Thoracic aorta (tissue), 2 donors: ENCODE measurements at regions not wholly inside any gene's neighbourhood (a gene's known extent, or its start where the extent isn't known, plus 50 kb on each side); places are given as distances from the start of the nearest gene placed in this dataset.

ENCODE experiments used
- ATAC-seq: fragments of 150-250 bp; one replicate; pipeline ENCODE4 v1.8.0; 2017; ENCODE audit warnings: low read depth; ENCODE audit not compliant: insufficient number of reproducible peaks, low FRiP score
- DNase-seq: peaks from one replicate; pipeline ENCODE4 v3.0.0-alpha.2; 2020; ENCODE audit warnings: low spot score
- H3K27ac ChIP-seq, 2 donors: fragments of 200-600 bp; sonication (generic); 1 replicate in 1 of 2; 2 replicates in 1 of 2; pipeline ENCODE4 v1.5.1; 2016; ENCODE audit warnings: mild to moderate bottlenecking in 2 of 2, moderate library complexity in 2 of 2
- H3K27me3 ChIP-seq: fragments of 200-600 bp; sonication (generic); replicated peaks from 2 replicates; pipeline ENCODE4 v1.6.0; 2016; ENCODE audit warnings: mild to moderate bottlenecking; ENCODE audit not compliant: insufficient read depth
- H3K36me3 ChIP-seq: fragments of 200-600 bp; sonication (generic); one replicate; pipeline ENCODE4 v1.5.1; 2016
- H3K4me1 ChIP-seq, 2 donors: fragments of 200-600 bp; sonication (generic); 1 replicate in 1 of 2; 2 replicates in 1 of 2; pipeline versions ENCODE4 v1.5.1 to v1.6.0; 2016; ENCODE audit warnings: low read depth in 2 of 2, mild to moderate bottlenecking in 1 of 2; ENCODE audit not compliant: control insufficient read depth in 1 of 2
- H3K4me3 ChIP-seq: fragments of 200-600 bp; sonication (generic); 2 replicates; pipeline ENCODE4 v1.5.1; 2016; ENCODE audit warnings: mild to moderate bottlenecking
- H3K9me3 ChIP-seq: fragments of 200-600 bp; sonication (generic); 2 replicates; pipeline ENCODE4 v1.5.1; 2016
- TF ChIP-seq, protein P1 (sequence below): fragments of 200-600 bp; sonication (generic); IDR thresholded peaks from one replicate; pipeline ENCODE4 v1.5.1; 2019; ENCODE audit warnings: antibody characterized with exemption

DNA sequence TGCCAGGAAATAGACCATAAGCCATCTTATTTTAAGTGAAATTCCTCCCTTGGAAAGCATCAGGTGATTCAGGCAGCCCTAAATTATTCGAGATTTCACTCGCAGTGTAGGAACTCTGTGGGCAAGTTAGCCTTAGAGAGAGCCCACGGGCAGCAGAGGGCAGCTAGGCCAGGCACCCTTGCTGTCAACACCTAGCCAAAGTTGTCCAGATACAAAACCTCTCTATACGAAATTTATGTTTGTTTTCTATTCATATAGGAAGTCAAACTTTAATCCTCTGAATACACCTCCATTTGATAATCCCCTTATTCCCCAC, 1043.5 kb downstream of the GATA3 start:
- Histone ChIP-seq H3K4me1 (no peaks in the 10 kb centered on the region), H3K27me3 (no peaks in the 10 kb centered on the region), H3K9me3 (no peaks in the 10 kb centered on the region), H3K36me3 (no peaks in the 10 kb centered on the region), H3K27ac (no peak overlapping the region), H3K4me3 (no peak overlapping the region)
- TF ChIP-seq, protein P1, sequence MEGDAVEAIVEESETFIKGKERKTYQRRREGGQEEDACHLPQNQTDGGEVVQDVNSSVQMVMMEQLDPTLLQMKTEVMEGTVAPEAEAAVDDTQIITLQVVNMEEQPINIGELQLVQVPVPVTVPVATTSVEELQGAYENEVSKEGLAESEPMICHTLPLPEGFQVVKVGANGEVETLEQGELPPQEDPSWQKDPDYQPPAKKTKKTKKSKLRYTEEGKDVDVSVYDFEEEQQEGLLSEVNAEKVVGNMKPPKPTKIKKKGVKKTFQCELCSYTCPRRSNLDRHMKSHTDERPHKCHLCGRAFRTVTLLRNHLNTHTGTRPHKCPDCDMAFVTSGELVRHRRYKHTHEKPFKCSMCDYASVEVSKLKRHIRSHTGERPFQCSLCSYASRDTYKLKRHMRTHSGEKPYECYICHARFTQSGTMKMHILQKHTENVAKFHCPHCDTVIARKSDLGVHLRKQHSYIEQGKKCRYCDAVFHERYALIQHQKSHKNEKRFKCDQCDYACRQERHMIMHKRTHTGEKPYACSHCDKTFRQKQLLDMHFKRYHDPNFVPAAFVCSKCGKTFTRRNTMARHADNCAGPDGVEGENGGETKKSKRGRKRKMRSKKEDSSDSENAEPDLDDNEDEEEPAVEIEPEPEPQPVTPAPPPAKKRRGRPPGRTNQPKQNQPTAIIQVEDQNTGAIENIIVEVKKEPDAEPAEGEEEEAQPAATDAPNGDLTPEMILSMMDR, result no peak
- DNase-seq (no peak), ATAC-seq (no peak)

DNA sequence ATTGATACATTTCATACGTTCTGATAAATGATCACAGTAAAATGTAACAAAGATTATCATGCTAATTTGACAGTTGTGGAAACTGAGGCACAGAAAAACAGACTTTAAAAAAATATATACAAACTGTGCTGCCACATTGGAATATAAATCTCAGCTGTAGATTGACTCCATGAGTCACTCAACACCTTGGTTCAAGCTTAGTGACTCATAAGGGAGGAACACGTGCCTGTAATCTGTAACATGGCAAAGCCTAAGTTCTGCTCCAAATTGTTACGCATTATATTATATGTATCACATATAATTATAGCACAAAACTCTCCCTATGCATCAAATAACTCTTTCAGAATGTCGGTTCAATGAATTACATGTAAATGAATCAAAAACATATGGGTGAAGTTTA, 1047.5 kb downstream of the GATA3 start:
- TF ChIP-seq, protein P1, result no peak
- Histone ChIP-seq H3K4me3 (no peak overlapping the region), H3K27ac (no peak overlapping the region), H3K27me3 (no peaks in the 10 kb centered on the region), H3K4me1 (no peaks in the 10 kb centered on the region), H3K9me3 (no peaks in the 10 kb centered on the region), H3K36me3 (no peaks in the 10 kb centered on the region)
- ATAC-seq, result no peak
- DNase-seq, result no peak

DNA sequence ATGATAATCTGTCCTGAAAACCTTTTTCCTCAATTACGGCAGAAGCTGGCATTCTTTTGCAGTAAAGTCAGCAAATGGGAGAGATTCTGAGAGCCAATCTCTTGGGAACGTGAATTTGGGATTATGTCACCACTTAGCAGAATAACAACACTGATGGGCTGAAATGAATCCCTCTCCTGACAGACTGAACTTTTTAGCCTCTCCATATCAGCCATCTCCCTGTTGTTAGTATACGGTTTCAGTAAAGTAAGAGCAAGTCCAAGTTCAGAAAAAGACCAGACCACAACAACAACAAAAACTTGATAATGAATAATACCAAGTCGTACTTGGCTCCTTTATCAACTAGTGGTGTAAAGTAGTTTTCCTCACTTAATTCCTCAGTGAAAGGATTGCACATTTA, 1048.8 kb downstream of the GATA3 start:
- Histone ChIP-seq H3K9me3 (no peaks in the 10 kb centered on the region), H3K36me3 (no peaks in the 10 kb centered on the region), H3K27me3 (no peaks in the 10 kb centered on the region), H3K4me3 (no peak overlapping the region), H3K27ac (no peak overlapping the region), H3K4me1 (no peaks in the 10 kb centered on the region)
- ATAC-seq (no peak), DNase-seq (no peak)
- TF ChIP-seq, protein P1, result no peak

DNA sequence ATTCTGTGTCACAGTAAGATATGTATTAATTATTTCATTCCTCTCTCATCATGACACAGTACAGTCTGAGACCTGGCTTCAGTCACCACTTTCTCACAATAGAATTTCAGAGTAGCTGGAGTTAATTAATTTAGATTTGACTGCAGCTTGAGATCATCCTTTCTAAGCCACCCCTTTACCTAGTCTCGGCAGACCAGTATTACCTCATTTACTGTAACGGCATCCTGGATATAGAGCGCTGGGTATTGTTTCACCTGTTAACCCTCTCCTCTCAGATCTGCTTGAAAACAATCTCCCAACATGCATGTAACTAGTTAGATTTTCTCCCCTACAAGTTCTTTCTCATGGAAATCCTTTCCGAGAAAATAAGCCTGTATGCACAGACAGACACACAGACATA, 1057.5 kb downstream of the GATA3 start:
- Histone ChIP-seq H3K9me3 (no peaks in the 10 kb centered on the region), H3K27me3 (no peaks in the 10 kb centered on the region), H3K27ac (no peak overlapping the region), H3K4me3 (no peak overlapping the region), H3K36me3 (no peaks in the 10 kb centered on the region), H3K4me1 (no peaks in the 10 kb centered on the region)
- DNase-seq (no peak), ATAC-seq (no peak)
- TF ChIP-seq, protein P1, result no peak

DNA sequence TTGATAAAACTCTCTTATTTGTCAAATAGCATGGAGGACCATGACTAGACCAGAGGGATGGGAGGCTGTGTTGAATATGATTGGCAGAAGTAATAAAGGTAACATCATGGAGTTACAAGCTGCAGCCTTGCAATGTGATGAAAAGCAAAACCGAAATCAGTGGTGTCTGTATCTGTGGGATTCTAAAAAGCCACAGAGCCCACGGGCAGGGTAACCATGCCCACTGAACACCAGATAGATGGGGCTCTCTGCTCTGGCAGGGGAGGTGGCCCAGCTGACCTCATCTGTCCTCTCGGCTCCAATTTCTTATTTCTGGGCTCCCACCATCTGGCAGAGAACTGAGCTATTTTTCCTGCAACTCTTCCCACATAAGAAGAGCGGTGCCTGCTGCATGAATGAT, 1072.2 kb downstream of the GATA3 start:
- no peak for DNase-seq
- H3K4me3 ChIP-seq, result no peak overlapping the region
- H3K9me3 ChIP-seq, result no peaks in the 10 kb centered on the region
- no peaks in the 10 kb centered on the region for H3K36me3 ChIP-seq
- H3K4me1 ChIP-seq, result no peaks in the 10 kb centered on the region
- H3K27ac ChIP-seq, result no peak overlapping the region
- no peak for ATAC-seq
- TF ChIP-seq, protein P1, result no peak
- H3K27me3 ChIP-seq, result no peaks in the 10 kb centered on the region
